ACC112 (cell line): ENCODE measurements at regions not wholly inside any gene's neighbourhood (a gene's known extent, or its start where the extent isn't known, plus 50 kb on each side); places are given as distances from the start of the nearest gene placed in this dataset.
"Not testable (repeated sequence)": the region's sequence is repeated elsewhere in the genome, so short reads cannot be mapped to it uniquely, and the experiment has no call there.

ENCODE experiments used
- H2AFZ ChIP-seq: fragments of 200-600 bp; sonication (generic); one replicate; pipeline ENCODE4 v1.6.0; 2017; ENCODE audit warnings: antibody characterized with exemption, low read length; ENCODE audit not compliant: unreplicated experiment
- H3K27ac ChIP-seq: fragments of 200-600 bp; sonication (generic); 2 replicates; pipeline ENCODE4 v1.5.1; 2014; ENCODE audit warnings: low read depth, mild to moderate bottlenecking, antibody characterized with exemption, low read length, moderate library complexity
- H3K27me3 ChIP-seq: fragments of 200-600 bp; sonication (generic); 2 replicates; pipeline ENCODE4 v1.6.1; 2014; ENCODE audit warnings: mild to moderate bottlenecking, antibody characterized with exemption, low read length, moderate library complexity, mixed read lengths; ENCODE audit not compliant: insufficient read depth
- H3K36me3 ChIP-seq: fragments of 200-600 bp; sonication (generic); 2 replicates; pipeline ENCODE4 v1.6.1; 2016; ENCODE audit warnings: mild to moderate bottlenecking, antibody characterized with exemption, low read length, moderate library complexity, mixed read lengths; ENCODE audit not compliant: insufficient read depth
- H3K4me1 ChIP-seq: fragments of 200-600 bp; sonication (generic); one replicate; pipeline ENCODE4 v1.6.1; 2016; ENCODE audit warnings: low read length, mixed read lengths; ENCODE audit not compliant: insufficient read depth, unreplicated experiment, control insufficient read depth
- H3K4me3 ChIP-seq: fragments of 200-600 bp; sonication (generic); 2 replicates; pipeline ENCODE4 v1.5.1; 2014; ENCODE audit warnings: mild to moderate bottlenecking, low read depth, low read length
- H3K79me2 ChIP-seq: fragments of 200-600 bp; sonication (generic); one replicate; pipeline ENCODE4 v1.6.0; 2016; ENCODE audit warnings: low read length; ENCODE audit not compliant: control insufficient read depth, unreplicated experiment, insufficient read depth

DNA sequence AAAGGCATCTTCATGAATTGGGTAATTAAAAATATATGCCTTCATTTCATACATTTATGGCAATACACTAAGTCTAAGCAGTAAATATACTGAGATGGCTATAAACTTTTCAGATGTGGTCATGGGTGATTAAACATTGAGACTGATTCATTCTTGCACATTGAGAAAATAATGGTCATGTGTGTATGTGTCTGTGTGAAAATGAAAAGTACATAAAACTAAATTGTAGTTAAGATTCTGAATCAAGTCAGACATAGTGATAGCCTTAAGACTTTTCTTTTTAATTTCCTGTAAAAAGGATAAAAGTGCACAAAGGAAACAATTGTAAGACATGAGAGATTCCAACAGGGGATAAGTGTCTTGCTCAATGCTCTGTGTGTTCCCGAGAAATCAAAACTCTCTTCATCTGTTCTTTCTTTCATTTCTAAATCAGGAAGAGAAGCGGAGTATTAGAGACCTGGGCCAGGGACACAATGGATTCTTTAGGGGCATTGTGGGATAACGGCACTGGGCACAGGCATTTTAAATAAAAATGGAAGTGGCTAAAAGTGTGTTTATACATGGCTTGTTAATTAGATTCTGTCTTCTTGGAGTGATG lies 69.8 kb upstream of the AGR3 start:
- Histone ChIP-seq H3K27me3 (no peaks in the 10 kb centered on the region), H3K79me2 (no peaks in the 10 kb centered on the region), H2AFZ (peak overlapping the region; percentile 36), H3K4me1 (peaks cover 2% of the 10 kb centered on the region), H3K36me3 (no peaks in the 10 kb centered on the region), H3K27ac (no peak overlapping the region), H3K4me3 (peak overlapping the region; percentile 11; the same call in 1 of the 2 replicates)

DNA sequence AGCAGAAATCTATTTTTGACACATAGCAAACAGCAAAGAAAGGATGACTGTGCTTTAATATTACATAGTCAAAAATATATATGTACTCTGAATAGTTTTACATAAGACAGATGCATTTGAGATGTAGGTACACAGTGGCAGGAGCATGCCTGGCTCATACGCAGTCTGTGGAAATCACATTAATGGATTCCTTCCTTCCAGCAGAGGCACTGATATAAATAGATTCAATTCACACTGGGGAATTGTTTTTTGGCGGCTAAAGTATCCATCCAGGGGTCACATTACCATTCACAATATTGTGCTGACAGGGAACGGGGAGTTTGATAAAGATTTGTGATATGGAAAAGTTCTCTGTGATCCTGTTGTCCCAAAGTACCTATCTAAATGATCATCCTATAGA lies 72.5 kb upstream of the AGR3 start:
- H3K79me2 ChIP-seq, result no peaks in the 10 kb centered on the region
- H2AFZ ChIP-seq, result no peak overlapping the region
- no peak overlapping the region for H3K4me3 ChIP-seq
- peaks cover 2% of the 10 kb centered on the region for H3K4me1 ChIP-seq
- H3K36me3 ChIP-seq, result no peaks in the 10 kb centered on the region
- H3K27ac ChIP-seq, result no peak overlapping the region
- H3K27me3 ChIP-seq, result no peaks in the 10 kb centered on the region

DNA sequence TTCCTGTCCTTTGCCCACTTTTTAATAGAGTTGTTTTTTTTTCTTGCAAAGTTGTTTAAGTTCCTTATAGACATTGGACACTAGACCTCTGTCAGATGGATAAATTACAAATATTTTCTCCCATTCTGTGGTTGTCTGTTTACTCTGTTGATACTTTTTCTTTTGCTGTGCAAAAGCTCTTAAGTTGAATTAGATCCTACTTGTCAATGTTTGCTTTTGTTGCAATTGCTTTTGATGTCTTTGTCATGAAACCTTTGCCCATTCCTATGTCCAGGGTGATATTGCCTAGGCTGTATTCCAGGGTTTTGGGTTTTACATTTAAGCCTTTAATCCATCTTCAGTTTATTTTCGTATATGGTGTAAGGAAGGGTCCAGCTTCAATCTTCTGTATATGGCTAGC lies 76.9 kb upstream of the AGR3 start:
- Histone ChIP-seq H3K4me3 (no peak overlapping the region), H3K27me3 (no peaks in the 10 kb centered on the region), H3K4me1 (no peaks in the 10 kb centered on the region), H2AFZ (no peak overlapping the region), H3K36me3 (no peaks in the 10 kb centered on the region), H3K27ac (no peak overlapping the region), H3K79me2 (no peaks in the 10 kb centered on the region)

DNA sequence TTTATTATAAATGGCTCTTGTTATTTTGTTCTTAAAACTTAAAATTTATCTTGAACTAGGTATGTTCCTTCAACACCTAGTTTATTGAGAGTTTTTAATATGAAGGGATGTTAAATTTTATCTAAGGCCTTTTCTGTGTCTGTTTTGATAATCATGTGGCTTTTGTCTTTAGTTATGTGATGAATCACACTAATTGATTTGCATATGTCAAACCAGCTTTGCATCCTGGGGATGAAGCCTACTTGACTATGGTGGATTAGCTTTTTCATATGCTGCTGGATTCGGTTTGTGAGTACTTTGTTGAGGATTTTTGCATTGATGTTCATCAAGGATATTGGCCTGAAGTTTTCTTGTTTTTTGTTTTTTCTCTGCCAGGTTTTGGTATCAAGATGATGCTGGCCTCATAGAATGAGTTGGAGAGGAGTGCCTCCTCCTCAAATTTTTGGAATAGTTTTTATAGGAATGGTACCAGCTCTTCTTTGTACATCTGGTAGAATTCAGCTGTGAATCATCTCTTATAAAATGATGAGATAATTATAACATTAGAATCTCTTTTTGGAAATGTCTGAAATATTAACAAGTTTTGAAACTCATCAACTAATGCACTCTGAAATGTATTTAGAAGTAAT lies 78.7 kb upstream of the AGR3 start:
- no peaks in the 10 kb centered on the region for H3K4me1 ChIP-seq
- H3K4me3 ChIP-seq, result no peak overlapping the region
- H3K79me2 ChIP-seq, result no peaks in the 10 kb centered on the region
- no peaks in the 10 kb centered on the region for H3K36me3 ChIP-seq
- H2AFZ ChIP-seq, result no peak overlapping the region
- no peak overlapping the region for H3K27ac ChIP-seq
- no peaks in the 10 kb centered on the region for H3K27me3 ChIP-seq

DNA sequence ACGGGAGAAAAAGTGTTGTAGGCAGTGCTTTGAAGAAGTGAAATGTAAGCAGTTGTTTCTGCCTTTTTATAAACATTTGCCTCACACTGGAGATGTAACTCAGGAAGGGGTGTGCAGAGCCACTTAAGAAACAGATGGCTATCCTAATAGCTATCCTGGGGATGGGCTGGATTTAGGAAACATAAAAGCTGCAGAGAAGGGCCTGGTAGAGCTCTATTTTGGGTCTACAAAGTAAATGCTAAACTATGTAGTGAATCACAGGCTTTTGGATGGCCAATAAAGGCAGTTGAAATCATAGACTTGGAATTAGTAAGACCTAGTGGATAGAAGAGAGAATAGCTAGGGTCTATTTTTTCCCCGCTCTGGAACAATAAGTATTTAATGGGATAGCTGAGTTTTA lies 79.9 kb upstream of the AGR3 start:
- no peaks in the 10 kb centered on the region for H3K27me3 ChIP-seq
- H3K4me3 ChIP-seq, result no peak overlapping the region
- H3K79me2 ChIP-seq, result no peaks in the 10 kb centered on the region
- H3K4me1 ChIP-seq, result no peaks in the 10 kb centered on the region
- H3K36me3 ChIP-seq, result no peaks in the 10 kb centered on the region
- no peak overlapping the region for H2AFZ ChIP-seq
- H3K27ac ChIP-seq, result no peak overlapping the region

DNA sequence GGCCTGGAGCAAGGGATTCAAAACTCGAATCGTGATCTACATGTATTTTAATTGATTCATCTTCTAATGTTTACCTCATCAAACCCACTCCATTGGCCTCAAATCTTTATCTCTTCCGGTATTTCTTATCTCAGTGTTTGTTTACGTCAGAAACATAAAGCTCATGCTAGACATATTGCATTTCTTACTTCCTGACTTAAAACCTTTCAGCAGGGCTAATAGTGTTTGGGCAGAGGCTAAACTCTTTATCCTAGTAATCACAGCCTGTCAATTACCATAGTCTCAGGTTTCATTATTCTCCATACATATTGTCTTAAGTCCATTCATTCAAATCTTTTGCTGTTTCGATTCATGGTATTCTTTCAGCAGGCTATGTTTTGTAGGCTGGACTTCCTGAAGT lies 81.3 kb upstream of the AGR3 start:
- Histone ChIP-seq H3K4me1 (peaks cover 8% of the 10 kb centered on the region), H3K27me3 (no peaks in the 10 kb centered on the region), H3K36me3 (no peaks in the 10 kb centered on the region), H3K27ac (no peak overlapping the region), H3K79me2 (no peaks in the 10 kb centered on the region), H3K4me3 (no peak overlapping the region), H2AFZ (no peak overlapping the region)

DNA sequence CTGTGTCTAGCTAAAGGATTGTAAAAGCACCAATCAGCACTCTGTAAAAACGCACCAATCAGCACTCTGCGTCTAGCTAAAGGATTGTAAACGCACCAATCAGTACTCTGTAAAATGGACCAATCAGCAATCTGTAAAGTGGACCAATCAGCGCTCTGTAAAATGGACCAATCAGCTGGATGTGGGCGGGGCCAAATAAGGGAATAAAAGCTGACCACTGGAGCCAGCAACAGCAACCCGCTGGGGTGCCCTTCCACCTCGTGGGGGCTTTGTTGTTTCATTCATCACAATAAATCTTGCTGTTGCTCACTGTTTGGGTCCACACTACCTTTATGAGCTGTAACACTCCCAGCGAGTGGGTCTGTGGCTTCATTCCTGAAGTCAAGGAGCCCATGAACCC lies 83.9 kb upstream of the AGR3 start:
- not testable (repeated sequence) for H3K79me2 ChIP-seq, H3K27me3 ChIP-seq, H3K36me3 ChIP-seq, H2AFZ ChIP-seq, H3K27ac ChIP-seq, H3K4me3 ChIP-seq
- peaks cover 12% of the 10 kb centered on the region for H3K4me1 ChIP-seq

DNA sequence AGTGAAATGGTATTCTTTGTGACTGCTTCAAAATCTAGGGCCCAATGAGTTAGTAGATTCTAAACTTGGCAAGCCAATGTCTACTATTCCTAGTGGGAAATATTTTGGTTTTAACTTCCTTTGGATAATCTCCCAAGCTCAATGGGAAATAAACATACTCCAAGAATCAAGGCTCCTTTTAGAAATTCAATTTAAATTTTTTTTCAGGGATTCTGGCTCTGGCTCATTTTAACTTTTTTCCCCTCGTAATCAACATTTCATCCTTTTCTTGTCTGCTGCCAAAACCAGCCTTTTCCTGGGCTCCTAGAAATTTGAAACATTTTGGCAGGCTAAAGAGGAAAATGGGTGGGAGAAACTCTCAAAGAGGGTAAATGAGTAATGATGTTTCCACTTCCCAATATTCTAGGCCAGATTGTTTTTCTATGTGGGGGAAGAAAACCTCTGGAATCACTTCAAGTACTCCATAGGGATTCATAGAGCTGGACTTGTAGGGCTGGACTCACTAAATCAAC lies 85.6 kb upstream of the AGR3 start:
- Histone ChIP-seq H3K27me3 (no peaks in the 10 kb centered on the region), H3K36me3 (no peaks in the 10 kb centered on the region), H3K4me3 (no peak overlapping the region), H2AFZ (peak overlapping the region; percentile 27), H3K79me2 (no peaks in the 10 kb centered on the region), H3K27ac (peak overlapping the region; percentile 56), H3K4me1 (peaks cover 12% of the 10 kb centered on the region)

DNA sequence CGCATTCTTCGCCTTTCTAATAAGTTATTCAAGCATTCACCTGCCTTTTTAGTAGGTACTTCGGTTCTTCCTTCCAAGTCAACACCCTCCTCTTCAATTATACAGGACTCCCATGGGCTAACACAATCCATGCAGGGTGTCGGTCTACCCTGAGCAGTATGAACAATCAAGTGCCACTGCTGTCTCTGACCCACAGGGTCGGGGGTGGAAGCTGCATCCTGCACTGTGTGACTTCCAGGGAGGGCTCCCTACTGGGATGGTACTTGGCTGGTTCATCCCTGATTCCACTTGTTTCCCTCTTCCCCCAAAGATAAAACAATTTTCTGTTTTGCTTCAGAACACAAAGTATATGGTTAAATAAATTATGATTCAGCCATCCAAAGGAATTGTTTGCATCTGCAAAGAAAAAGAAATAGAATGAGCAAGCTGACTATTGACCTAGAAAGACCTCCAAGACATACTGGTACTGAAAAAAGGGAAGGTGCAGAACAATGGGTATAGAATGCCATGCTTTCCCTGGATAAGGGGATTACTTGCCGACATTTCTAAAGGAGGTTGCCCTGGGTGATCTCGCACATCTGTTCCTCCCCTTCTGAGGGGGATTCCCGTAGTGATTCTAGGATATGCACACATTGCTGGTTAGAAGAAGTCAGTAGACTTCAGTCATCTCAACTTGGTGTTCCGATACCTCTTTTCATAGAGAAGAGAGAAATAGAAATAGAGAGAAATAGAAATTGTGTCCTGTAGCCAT lies 89.1 kb upstream of the AGR3 start:
- Histone ChIP-seq H3K4me1 (peaks cover 12% of the 10 kb centered on the region), H3K4me3 (no peak overlapping the region), H2AFZ (no peak overlapping the region), H3K79me2 (no peaks in the 10 kb centered on the region), H3K36me3 (no peaks in the 10 kb centered on the region), H3K27ac (no peak overlapping the region), H3K27me3 (no peaks in the 10 kb centered on the region)

DNA sequence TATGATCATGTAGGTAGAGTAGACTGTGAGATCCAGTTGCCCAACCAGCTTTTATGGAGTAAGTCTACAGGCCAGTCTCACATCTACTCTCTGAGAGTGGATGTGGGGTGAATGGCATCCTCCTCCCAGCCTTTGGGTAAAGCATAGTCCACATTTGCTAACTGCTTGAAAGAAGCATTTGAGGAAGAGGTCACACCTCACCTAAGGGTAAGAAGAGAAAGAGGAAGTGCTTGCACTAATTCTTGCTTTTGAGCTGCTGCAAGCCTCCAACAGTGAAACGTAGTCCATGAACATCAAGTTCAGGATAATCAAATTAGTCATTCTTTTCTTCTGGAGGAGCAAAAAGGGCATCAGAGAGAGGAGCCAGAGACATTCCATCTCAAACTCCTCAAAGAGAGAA lies 93.9 kb upstream of the AGR3 start:
- peaks cover 28% of the 10 kb centered on the region for H3K4me1 ChIP-seq
- H3K27ac ChIP-seq, result no peak overlapping the region
- H3K79me2 ChIP-seq, result no peaks in the 10 kb centered on the region
- no peak overlapping the region for H3K4me3 ChIP-seq
- H3K27me3 ChIP-seq, result no peaks in the 10 kb centered on the region
- H2AFZ ChIP-seq, result no peak overlapping the region
- no peaks in the 10 kb centered on the region for H3K36me3 ChIP-seq
